ENCODE measurements at regions not wholly inside any gene's neighbourhood (a gene's known extent, or its start where the extent isn't known, plus 50 kb on each side); places are given as distances from the start of the nearest gene placed in this dataset.
"Not testable (repeated sequence)": the region's sequence is repeated elsewhere in the genome, so short reads cannot be mapped to it uniquely, and the experiment has no call there.

- Mint-ChIP-seq H3K4me3 (ENCODE audit: low read depth) (no peak overlapping the region), H3K4me1 (ENCODE audit: low read depth) (no peaks in the 10 kb centered on the region), H3K36me3 (ENCODE audit: low read depth) (no peaks in the 10 kb centered on the region), H3K27me3 (ENCODE audit: low read depth) (no peaks in the 10 kb centered on the region), H3K27ac (no peak overlapping the region), H3K9me3 (peaks cover 15% of the 10 kb centered on the region)
- intact Hi-C loops (cut with micrococcal nuclease) = no loop called here
- no peak for DNase-seq (ENCODE audit: low spot score)
Observed at GRCh38 chr21:15453261-15453660, 276.5 kb upstream of the USP25 start.

GRCh38 chr21:15453785-15454184 lies 276.0 kb upstream of the USP25 start:
- H3K4me3 Mint-ChIP-seq (ENCODE audit: low read depth); H3K27ac Mint-ChIP-seq; intact Hi-C loops (cut with micrococcal nuclease); H3K4me1 Mint-ChIP-seq (ENCODE audit: low read depth); H3K27me3 Mint-ChIP-seq (ENCODE audit: low read depth); H3K36me3 Mint-ChIP-seq (ENCODE audit: low read depth); DNase-seq (ENCODE audit: low spot score): not testable (repeated sequence)
- H3K9me3 Mint-ChIP-seq = peaks cover 10% of the 10 kb centered on the region

DNA sequence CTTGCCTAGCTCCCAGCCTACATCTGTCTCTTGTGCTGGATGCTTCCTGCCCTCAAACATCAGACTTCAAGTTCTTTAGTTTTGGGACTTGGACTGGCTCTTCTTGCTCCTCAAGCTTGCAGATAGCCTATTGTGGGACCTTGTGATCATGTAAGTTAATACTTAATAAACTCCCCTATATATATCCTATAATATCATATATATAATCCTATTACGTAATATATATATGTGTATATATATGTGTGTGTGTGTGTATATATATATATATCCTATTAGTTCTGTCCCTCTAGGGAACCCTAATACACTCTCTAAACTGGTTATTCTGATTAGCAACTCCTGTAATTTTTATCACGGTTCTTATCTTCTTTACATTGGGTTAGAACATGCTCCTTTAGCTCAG lies 274.9 kb upstream of the USP25 start:
- H3K9me3 Mint-ChIP-seq; intact Hi-C loops (cut with micrococcal nuclease); H3K36me3 Mint-ChIP-seq (ENCODE audit: low read depth); H3K4me3 Mint-ChIP-seq (ENCODE audit: low read depth); H3K4me1 Mint-ChIP-seq (ENCODE audit: low read depth); H3K27me3 Mint-ChIP-seq (ENCODE audit: low read depth); DNase-seq (ENCODE audit: low spot score); H3K27ac Mint-ChIP-seq: not testable (repeated sequence)

GRCh38 chr21:15455819-15456462 lies 273.8 kb upstream of the USP25 start:
- Mint-ChIP-seq H3K9me3 (peaks cover 1% of the 10 kb centered on the region), H3K4me1 (ENCODE audit: low read depth) (no peaks in the 10 kb centered on the region), H3K4me3 (ENCODE audit: low read depth) (no peak overlapping the region), H3K27me3 (ENCODE audit: low read depth) (no peaks in the 10 kb centered on the region), H3K36me3 (ENCODE audit: low read depth) (no peaks in the 10 kb centered on the region), H3K27ac (no peak overlapping the region)
- intact Hi-C loops (cut with micrococcal nuclease) = no loop called here
- no peak for DNase-seq (ENCODE audit: low spot score)

DNA sequence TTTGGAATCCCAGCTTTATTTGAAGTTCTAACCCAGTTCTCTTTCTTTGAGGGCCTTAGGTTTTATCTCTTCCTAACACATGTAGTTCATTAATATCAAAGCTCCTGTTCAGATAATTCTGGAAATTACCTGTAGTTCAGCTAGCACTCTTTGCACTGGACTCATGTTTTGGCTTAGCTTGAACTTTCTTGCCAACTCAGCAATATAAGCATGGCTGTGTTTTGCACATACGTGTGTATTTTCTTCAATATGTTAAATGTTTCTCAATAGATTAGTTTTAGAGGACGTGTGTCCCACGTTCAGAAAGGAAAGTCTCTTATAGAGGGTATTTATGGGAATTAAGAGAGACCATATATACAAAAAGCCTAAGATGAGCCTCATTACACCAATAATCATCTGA lies 271.8 kb upstream of the USP25 start:
- no peak for DNase-seq (ENCODE audit: low spot score)
- H3K4me3 Mint-ChIP-seq (ENCODE audit: low read depth) = no peak overlapping the region
- no peaks in the 10 kb centered on the region for H3K27me3 Mint-ChIP-seq (ENCODE audit: low read depth)
- intact Hi-C loops (cut with micrococcal nuclease) = no loop called here
- no peaks in the 10 kb centered on the region for H3K4me1 Mint-ChIP-seq (ENCODE audit: low read depth)
- no peak overlapping the region for H3K27ac Mint-ChIP-seq
- H3K36me3 Mint-ChIP-seq (ENCODE audit: low read depth) = no peaks in the 10 kb centered on the region
- H3K9me3 Mint-ChIP-seq = no peaks in the 10 kb centered on the region

DNA sequence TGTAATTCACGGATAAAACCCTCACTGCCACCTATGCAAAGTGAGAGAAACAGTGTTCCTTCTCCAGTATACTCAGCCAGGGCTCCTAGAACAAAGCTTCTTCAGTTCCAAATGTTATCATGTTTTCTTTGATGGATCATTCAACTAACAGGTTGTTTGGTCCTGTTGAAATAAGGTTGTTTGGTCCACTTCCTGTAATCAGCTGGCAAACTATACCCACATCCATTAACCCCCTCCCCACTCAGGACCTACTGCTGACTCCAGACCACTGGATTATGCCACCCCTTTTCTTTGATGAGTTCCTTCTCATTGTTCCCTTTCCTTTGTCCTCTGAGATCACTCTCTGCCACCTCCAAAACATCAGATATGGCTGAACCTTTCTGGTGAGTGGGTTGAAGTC lies 267.7 kb upstream of the USP25 start:
- intact Hi-C loops (cut with micrococcal nuclease) = no loop called here

DNA sequence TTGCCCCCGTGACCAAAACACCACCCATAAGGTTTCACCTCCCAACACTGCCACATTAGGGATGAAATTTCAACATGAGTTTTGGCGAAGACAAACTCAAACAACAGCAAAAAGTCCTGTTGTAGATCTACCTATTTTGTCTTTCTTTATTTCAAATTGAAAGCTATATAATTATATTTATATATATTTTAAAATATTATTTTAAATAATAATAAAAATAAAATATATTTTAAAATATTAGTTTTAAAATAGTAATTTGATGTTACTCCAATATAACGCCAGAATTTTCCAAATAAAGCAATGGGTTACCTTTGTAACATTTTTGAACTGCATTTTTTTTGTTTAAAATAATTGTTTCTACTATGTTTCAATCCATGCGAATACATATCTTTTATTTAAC lies 263.5 kb upstream of the USP25 start:
- intact Hi-C loops (cut with micrococcal nuclease) = no loop called here
- H3K4me1 Mint-ChIP-seq (ENCODE audit: low read depth) = no peaks in the 10 kb centered on the region
- H3K27me3 Mint-ChIP-seq (ENCODE audit: low read depth) = no peaks in the 10 kb centered on the region
- H3K4me3 Mint-ChIP-seq (ENCODE audit: low read depth) = no peak overlapping the region
- no peaks in the 10 kb centered on the region for H3K36me3 Mint-ChIP-seq (ENCODE audit: low read depth)
- H3K27ac Mint-ChIP-seq = no peak overlapping the region
- H3K9me3 Mint-ChIP-seq = no peaks in the 10 kb centered on the region
- no peak for DNase-seq (ENCODE audit: low spot score)

More for the DNA sequence above, 267.7 kb upstream of the USP25 start:
- H3K9me3 Mint-ChIP-seq = no peaks in the 10 kb centered on the region
- no peaks in the 10 kb centered on the region for H3K27me3 Mint-ChIP-seq (ENCODE audit: low read depth)
- no peaks in the 10 kb centered on the region for H3K4me1 Mint-ChIP-seq (ENCODE audit: low read depth)
- no peaks in the 10 kb centered on the region for H3K36me3 Mint-ChIP-seq (ENCODE audit: low read depth)
- no peak overlapping the region for H3K4me3 Mint-ChIP-seq (ENCODE audit: low read depth)
- no peak for DNase-seq (ENCODE audit: low spot score)
- no peak overlapping the region for H3K27ac Mint-ChIP-seq

DNA sequence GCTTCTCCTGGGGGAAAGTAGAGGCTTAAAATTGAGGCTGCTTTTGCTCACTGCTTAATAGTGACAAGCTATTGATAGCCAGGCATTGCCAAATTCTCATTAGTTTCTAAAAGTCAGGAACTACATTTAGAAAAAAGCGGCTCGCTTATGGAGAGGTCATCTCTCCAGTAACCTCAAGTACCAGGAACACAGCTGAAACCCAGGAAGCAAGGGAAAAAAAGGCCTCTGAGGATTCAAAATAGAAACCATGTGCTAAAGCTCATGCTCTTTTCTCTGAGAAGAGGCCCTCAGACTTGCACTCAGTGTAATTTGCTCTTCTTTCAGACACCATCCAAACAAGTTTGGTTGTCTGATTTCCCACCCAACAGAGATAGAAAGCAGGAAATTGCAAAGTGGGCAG lies 261.4 kb upstream of the USP25 start:
- H3K4me1 Mint-ChIP-seq (ENCODE audit: low read depth) = no peaks in the 10 kb centered on the region
- intact Hi-C loops (cut with micrococcal nuclease) = no loop called here
- H3K4me3 Mint-ChIP-seq (ENCODE audit: low read depth) = no peak overlapping the region
- H3K36me3 Mint-ChIP-seq (ENCODE audit: low read depth) = no peaks in the 10 kb centered on the region
- no peak for DNase-seq (ENCODE audit: low spot score)
- H3K27me3 Mint-ChIP-seq (ENCODE audit: low read depth) = peaks cover under 1% of the 10 kb centered on the region
- H3K9me3 Mint-ChIP-seq = no peaks in the 10 kb centered on the region
- H3K27ac Mint-ChIP-seq = no peak overlapping the region

DNA sequence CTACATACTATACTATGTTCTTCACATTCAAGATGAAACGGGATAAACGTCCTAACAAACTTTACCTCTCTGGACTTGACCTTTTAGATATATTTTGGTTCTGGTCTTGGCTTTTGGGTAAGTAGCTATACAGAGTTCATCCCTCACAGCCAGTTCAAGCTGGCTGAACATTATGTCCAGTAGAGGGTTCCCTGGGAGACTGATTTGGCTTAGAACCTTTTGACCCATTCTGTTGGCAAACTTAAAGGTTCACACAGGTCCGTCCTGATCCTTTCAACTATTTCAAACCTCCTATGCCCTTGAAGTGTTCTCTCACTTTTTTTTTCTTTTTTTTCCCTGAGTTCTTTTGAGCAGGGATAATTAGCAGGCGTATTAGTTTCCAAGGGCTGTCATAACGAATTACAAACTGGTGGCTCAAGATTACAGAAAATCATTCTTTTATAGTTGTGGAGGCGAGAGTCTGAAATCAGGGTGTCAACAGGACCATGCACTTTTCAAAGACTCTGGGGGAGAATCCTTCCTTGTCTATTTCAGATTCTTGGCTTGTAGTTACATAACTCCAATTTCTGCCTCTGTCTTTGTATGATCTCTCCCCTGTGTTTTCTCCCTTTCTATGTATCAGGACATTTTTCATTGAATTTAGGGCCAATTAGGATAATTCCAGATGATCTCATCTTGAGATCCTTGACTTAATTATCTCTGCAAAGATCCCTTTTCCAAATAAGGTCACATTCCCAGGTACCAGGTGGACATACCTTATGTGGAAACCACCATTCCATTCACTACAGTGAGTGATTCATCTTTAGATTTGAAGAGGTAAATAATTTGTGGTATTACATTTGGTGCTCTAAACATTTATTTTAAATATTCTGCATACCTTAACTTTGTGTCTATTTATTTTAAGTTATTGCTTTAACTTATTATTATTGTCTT lies 257.4 kb upstream of the USP25 start:
- Mint-ChIP-seq H3K4me1 (ENCODE audit: low read depth) (no peaks in the 10 kb centered on the region), H3K27me3 (ENCODE audit: low read depth) (peaks cover 4% of the 10 kb centered on the region), H3K36me3 (ENCODE audit: low read depth) (no peaks in the 10 kb centered on the region), H3K4me3 (ENCODE audit: low read depth) (no peak overlapping the region), H3K27ac (no peak overlapping the region), H3K9me3 (peaks cover 11% of the 10 kb centered on the region)
- intact Hi-C loops (cut with micrococcal nuclease) = no loop called here
- DNase-seq (ENCODE audit: low spot score) = no peak

DNA sequence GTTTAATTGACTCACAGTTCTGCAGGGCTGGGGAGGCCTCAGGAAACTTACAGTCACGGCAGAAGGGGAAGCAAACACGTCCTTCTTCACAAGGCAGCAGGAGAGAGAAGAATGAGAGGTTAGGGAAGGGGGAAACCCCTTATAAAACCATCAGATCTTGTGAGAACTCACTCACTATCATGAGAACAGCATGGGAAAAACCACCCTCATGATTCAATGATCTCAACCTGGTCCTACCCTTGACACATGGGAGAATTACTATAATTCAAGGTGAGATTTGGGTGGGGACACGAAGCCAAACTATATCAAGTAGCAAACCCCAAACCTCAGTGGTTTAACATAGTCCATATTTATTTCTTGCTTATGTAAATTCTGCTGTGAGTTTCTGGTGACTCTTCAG lies 252.0 kb upstream of the USP25 start:
- H3K27me3 Mint-ChIP-seq (ENCODE audit: low read depth); DNase-seq (ENCODE audit: low spot score); H3K36me3 Mint-ChIP-seq (ENCODE audit: low read depth); H3K27ac Mint-ChIP-seq; H3K4me3 Mint-ChIP-seq (ENCODE audit: low read depth); intact Hi-C loops (cut with micrococcal nuclease): not testable (repeated sequence)
- Mint-ChIP-seq H3K4me1 (ENCODE audit: low read depth) (peaks cover 13% of the 10 kb centered on the region), H3K9me3 (peaks cover 17% of the 10 kb centered on the region)

- Mint-ChIP-seq H3K4me1 (ENCODE audit: low read depth) (peaks cover 13% of the 10 kb centered on the region), H3K9me3 (peaks cover 17% of the 10 kb centered on the region), H3K27ac (no peak overlapping the region), H3K4me3 (ENCODE audit: low read depth) (no peak overlapping the region), H3K36me3 (ENCODE audit: low read depth) (no peaks in the 10 kb centered on the region), H3K27me3 (ENCODE audit: low read depth) (peaks cover 1% of the 10 kb centered on the region)
- intact Hi-C loops (cut with micrococcal nuclease) = loop anchor here (5.0 kb wide), 2 partner anchors 112 to 1078 kb away; no protein-coding TSS in a partner anchor
- DNase-seq (ENCODE audit: low spot score) = no peak
Observed at GRCh38 chr21:15480160-15480559, 249.6 kb upstream of the USP25 start.

GRCh38 chr21:15483138-15483780 lies 246.5 kb upstream of the USP25 start:
- intact Hi-C loops (cut with micrococcal nuclease) = loop anchor here (1.0 to 5.0 kb wide), 4 partner anchors 109 to 1081 kb away; no protein-coding TSS in a partner anchor
- H3K9me3 Mint-ChIP-seq = no peaks in the 10 kb centered on the region

More at GRCh38 chr21:15483138-15483780, 246.5 kb upstream of the USP25 start:
- peak; percentile 63 for DNase-seq (ENCODE audit: low spot score)
- no peak overlapping the region for H3K4me3 Mint-ChIP-seq (ENCODE audit: low read depth)
- no peaks in the 10 kb centered on the region for H3K36me3 Mint-ChIP-seq (ENCODE audit: low read depth)
- peaks cover 13% of the 10 kb centered on the region for H3K4me1 Mint-ChIP-seq (ENCODE audit: low read depth)
- peaks cover 7% of the 10 kb centered on the region for H3K27me3 Mint-ChIP-seq (ENCODE audit: low read depth)
- H3K27ac Mint-ChIP-seq = no peak overlapping the region

All from activated T-helper 2 cell treated with anti-CD3 and anti-CD28 coated beads, Interferon-gamma antibody, Interleukin-2, Interleukin-4, amounts not matched to agents 10 μg/mL and 5 μg/mL and 100 μg/mL, durations not matched to agents 14 hours and 24 hours and 36 hours (primary cell).